Activated CD4-positive, alpha-beta memory T cell treated with anti-CD3 and anti-CD28 coated beads, Interleukin-2, amount 10 ng/mL, durations not matched to agents 7 days and 5 days (primary cell): ENCODE measurements at regions not wholly inside any gene's neighbourhood (a gene's known extent, or its start where the extent isn't known, plus 50 kb on each side); places are given as distances from the start of the nearest gene placed in this dataset.
"Not testable (repeated sequence)": the region's sequence is repeated elsewhere in the genome, so short reads cannot be mapped to it uniquely, and the experiment has no call there.

Source experiments
- CTCF ChIA-PET: fragments of 350-600 bp; sonication (Branson Sonifier 250); formaldehyde crosslinking; loops from one replicate; lab custom pipeline; 2021; ENCODE audit warnings: antibody characterized with exemption, inconsistent platforms; lab: Charles Lee
- POLR2A ChIA-PET: fragments of 350-600 bp; sonication (Branson Sonifier 250); formaldehyde crosslinking; loops from one replicate; lab custom pipeline; 2021; ENCODE audit warnings: antibody characterized with exemption; lab: Charles Lee
- DNase-seq: peaks from one replicate; pipeline ENCODE4 v3.0.0-alpha.2; 2020
- H3K27ac Mint-ChIP-seq: one replicate; pipeline ENCODE4 v1.8.0; 2021; ENCODE audit warnings: mild to moderate bottlenecking, mixed read lengths
- H3K27me3 Mint-ChIP-seq: one replicate; pipeline ENCODE4 v1.8.0; 2021; ENCODE audit warnings: mixed read lengths
- H3K36me3 Mint-ChIP-seq: one replicate; pipeline ENCODE4 v1.8.0; 2021; ENCODE audit warnings: low read depth, mixed read lengths
- H3K4me1 Mint-ChIP-seq: one replicate; pipeline ENCODE4 v1.8.0; 2021; ENCODE audit warnings: mixed read lengths
- H3K4me3 Mint-ChIP-seq: one replicate; pipeline ENCODE4 v1.8.0; 2021; ENCODE audit warnings: mild to moderate bottlenecking, mixed read lengths
- H3K9me3 Mint-ChIP-seq: one replicate; pipeline ENCODE4 v1.8.0; 2021; ENCODE audit warnings: mixed read lengths

- peak; percentile 93 for DNase-seq
- Mint-ChIP-seq H3K36me3 (no peaks in the 10 kb centered on the region), H3K9me3 (no peaks in the 10 kb centered on the region), H3K27me3 (no peaks in the 10 kb centered on the region), H3K4me3 (peak overlapping the region; percentile 62), H3K27ac (peak overlapping the region; percentile 94), H3K4me1 (peaks cover 56% of the 10 kb centered on the region)
- ChIA-PET POLR2A (interaction anchor here (1.2 to 4.5 kb wide), 8 partner anchors 61 to 160 kb away, joined by 3 to 50 read pairs (median 9); partner anchors contain the start of gene MSN), CTCF (interaction anchor here (0.9 to 2.1 kb wide), 7 partner anchors 58 to 391 kb away, joined by 3 to 13 read pairs (median 5); partner anchors contain the start of gene MSN)
Observed at GRCh38 chrX:65595460-65595876, 60.9 kb upstream of the LAS1L start.

GRCh38 chrX:65591206-65591605 is 56.6 kb upstream of the LAS1L start:
- no peak overlapping the region for H3K4me3 Mint-ChIP-seq
- peaks cover 21% of the 10 kb centered on the region for H3K4me1 Mint-ChIP-seq
- H3K27me3 Mint-ChIP-seq = no peaks in the 10 kb centered on the region
- CTCF ChIA-PET = interaction anchor here (1.2 kb wide), 1 partner anchor 396 kb away, joined by 3 read pairs; no protein-coding TSS in a partner anchor
- POLR2A ChIA-PET = interaction anchor here (1.6 kb wide), 1 partner anchor 77 kb away, joined by 3 read pairs; no protein-coding TSS in a partner anchor
- H3K36me3 Mint-ChIP-seq = no peaks in the 10 kb centered on the region
- no peak overlapping the region for H3K27ac Mint-ChIP-seq
- no peaks in the 10 kb centered on the region for H3K9me3 Mint-ChIP-seq
- DNase-seq = no peak

GRCh38 chrX:65589304-65589703 is 54.7 kb upstream of the LAS1L start:
- Mint-ChIP-seq H3K27me3 (no peaks in the 10 kb centered on the region), H3K27ac (no peak overlapping the region), H3K4me3 (no peak overlapping the region), H3K9me3 (no peaks in the 10 kb centered on the region), H3K36me3 (no peaks in the 10 kb centered on the region), H3K4me1 (peaks cover 13% of the 10 kb centered on the region)
- ChIA-PET CTCF (no interaction called here), POLR2A (no interaction called here)
- no peak for DNase-seq

GRCh38 chrX:65588795-65589194 is 54.2 kb upstream of the LAS1L start:
- Mint-ChIP-seq H3K27me3 (no peaks in the 10 kb centered on the region), H3K4me3 (no peak overlapping the region), H3K36me3 (no peaks in the 10 kb centered on the region), H3K4me1 (peaks cover 8% of the 10 kb centered on the region), H3K27ac (no peak overlapping the region), H3K9me3 (no peaks in the 10 kb centered on the region)
- DNase-seq = no peak
- POLR2A ChIA-PET = no interaction called here
- CTCF ChIA-PET = no interaction called here

GRCh38 chrX:65587616-65588526 is 53.3 kb upstream of the LAS1L start:
- H3K27ac Mint-ChIP-seq = no peak overlapping the region
- no peak for DNase-seq
- POLR2A ChIA-PET = no interaction called here
- no peaks in the 10 kb centered on the region for H3K27me3 Mint-ChIP-seq
- H3K36me3 Mint-ChIP-seq = no peaks in the 10 kb centered on the region
- H3K4me1 Mint-ChIP-seq = peaks cover 6% of the 10 kb centered on the region
- H3K4me3 Mint-ChIP-seq = no peak overlapping the region
- H3K9me3 Mint-ChIP-seq = no peaks in the 10 kb centered on the region
- CTCF ChIA-PET = no interaction called here

GRCh38 chrX:65586491-65586890 is 51.9 kb upstream of the LAS1L start:
- CTCF ChIA-PET = no interaction called here
- Mint-ChIP-seq H3K4me3 (no peak overlapping the region), H3K36me3 (no peaks in the 10 kb centered on the region), H3K9me3 (no peaks in the 10 kb centered on the region), H3K4me1 (peaks cover 17% of the 10 kb centered on the region), H3K27me3 (no peaks in the 10 kb centered on the region), H3K27ac (no peak overlapping the region)
- POLR2A ChIA-PET = no interaction called here
- DNase-seq = no peak

GRCh38 chrX:65585226-65585625 is 50.6 kb upstream of the LAS1L start:
- H3K4me3 Mint-ChIP-seq, DNase-seq, POLR2A ChIA-PET, CTCF ChIA-PET, H3K36me3 Mint-ChIP-seq, H3K27me3 Mint-ChIP-seq, H3K9me3 Mint-ChIP-seq, H3K27ac Mint-ChIP-seq: not testable (repeated sequence)
- peaks cover 13% of the 10 kb centered on the region for H3K4me1 Mint-ChIP-seq
